ENCODE measurements at regions not wholly inside any gene's neighbourhood (a gene's known extent, or its start where the extent isn't known, plus 50 kb on each side); places are given as distances from the start of the nearest gene placed in this dataset.

DNA sequence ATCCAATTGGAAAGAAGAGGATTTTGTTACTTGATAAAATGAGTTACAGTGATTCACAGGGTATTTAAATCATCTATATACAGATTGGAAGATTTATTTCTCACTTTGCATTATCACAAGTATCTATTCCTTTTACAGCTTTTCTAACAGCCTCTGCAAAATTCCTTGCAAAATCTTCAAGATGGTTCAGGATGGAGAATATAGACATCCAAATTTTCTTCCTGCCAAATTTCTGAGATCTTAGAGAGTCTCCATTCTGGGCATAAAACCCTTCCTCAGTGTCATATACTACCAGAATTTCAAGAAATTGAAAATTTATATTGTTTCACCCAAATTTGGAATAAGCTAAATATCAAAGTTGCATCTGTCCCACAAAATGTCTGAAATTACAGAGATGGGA lies 259.1 kb upstream of the FAM174A start:
- Histone ChIP-seq H3K9ac (ENCODE audit: low read length) (no peak overlapping the region), H3K79me2 (ENCODE audit: insufficient read depth, low read length) (no peaks in the 10 kb centered on the region), H3K27ac (ENCODE audit: low read depth, low read length) (no peak overlapping the region), H3K4me2 (ENCODE audit: low read length) (no peak overlapping the region), H3K4me3 (replicated peaks in 1 of 2; ENCODE audit: low read depth in 1 of 2, low read length in 2 of 2) (no peak overlapping the region), H4K20me1 (ENCODE audit: insufficient read depth) (no peaks in the 10 kb centered on the region), H2AFZ (ENCODE audit: low read depth, low read length, poor library complexity, severe bottlenecking) (no peak overlapping the region), H3K9me3 (ENCODE audit: control insufficient read depth in 1 of 2, insufficient read depth in 1 of 2, low read depth in 1 of 2, low read length in 2 of 2) (no peaks in the 10 kb centered on the region), H3K9me2 (ENCODE audit: insufficient read depth) (no peaks in the 10 kb centered on the region), H3K27me3 (ENCODE audit: insufficient read depth, low read length) (0 out of 2 replicates have a peak, but pooled peaks cover 5% of the 10 kb centered on the region), H3K4me1 (ENCODE audit: control insufficient read depth in 1 of 2, insufficient read depth in 2 of 2, low read length in 2 of 2) (no peaks in the 10 kb centered on the region), H3K36me3 (ENCODE audit: control insufficient read depth in 1 of 2, insufficient read depth in 2 of 2, low read length in 2 of 2) (no peaks in the 10 kb centered on the region)
- no peak for DNase-seq (ENCODE audit: low read depth, low spot score)
- POLR2A ChIA-PET, result no interaction called here
- no peak for ATAC-seq
- no TSS peak for BruUV-seq (replicated peaks)
- CTCF ChIA-PET, result no interaction called here
- TF ChIP-seq SIN3A (IDR thresholded peaks at IDR 0.05; ENCODE audit: low read depth) (no peak), SP1 (IDR thresholded peaks at IDR 0.05; ENCODE audit: low read depth) (no peak), ZBTB33 (IDR thresholded peaks at IDR 0.05; ENCODE audit: extremely low read depth, insufficient replicate concordance, low read length) (no peak), YY1 (IDR thresholded peaks at IDR 0.05; ENCODE audit: extremely low read depth, insufficient replicate concordance, low read depth, low read length) (no peak), ZNF274 (IDR thresholded peaks at IDR 0.05; ENCODE audit: low read depth, low read length) (no peak), POLR2A (IDR thresholded peaks at IDR 0.05; ENCODE audit: borderline replicate concordance, extremely low read depth, insufficient read depth, insufficient read length) (no peak), ZFX (IDR thresholded peaks at IDR 0.05) (no peak), EZH2 (IDR thresholded peaks at IDR 0.05) (no peak), TCF7L2 (IDR thresholded peaks at IDR 0.05; ENCODE audit: borderline replicate concordance, extremely low read depth, insufficient read depth, insufficient read length) (no peak), FOSL1 (IDR thresholded peaks at IDR 0.05; ENCODE audit: low read depth) (no peak), JUND (IDR thresholded peaks at IDR 0.05) (no peak), CEBPB (IDR thresholded peaks at IDR 0.05; ENCODE audit: low read depth) (no peak), ELF1 (IDR thresholded peaks at IDR 0.05; ENCODE audit: borderline replicate concordance, low read depth) (no peak), EGR1 (IDR thresholded peaks at IDR 0.05; ENCODE audit: low read depth) (no peak), POLR2AphosphoS5 (IDR thresholded peaks at IDR 0.05; ENCODE audit: low read depth, low read length) (no peak), MAX (IDR thresholded peaks at IDR 0.05) (no peak), RAD21 (IDR thresholded peaks at IDR 0.05; ENCODE audit: low read depth) (no peak)
- TF ChIP-seq, protein P1, sequence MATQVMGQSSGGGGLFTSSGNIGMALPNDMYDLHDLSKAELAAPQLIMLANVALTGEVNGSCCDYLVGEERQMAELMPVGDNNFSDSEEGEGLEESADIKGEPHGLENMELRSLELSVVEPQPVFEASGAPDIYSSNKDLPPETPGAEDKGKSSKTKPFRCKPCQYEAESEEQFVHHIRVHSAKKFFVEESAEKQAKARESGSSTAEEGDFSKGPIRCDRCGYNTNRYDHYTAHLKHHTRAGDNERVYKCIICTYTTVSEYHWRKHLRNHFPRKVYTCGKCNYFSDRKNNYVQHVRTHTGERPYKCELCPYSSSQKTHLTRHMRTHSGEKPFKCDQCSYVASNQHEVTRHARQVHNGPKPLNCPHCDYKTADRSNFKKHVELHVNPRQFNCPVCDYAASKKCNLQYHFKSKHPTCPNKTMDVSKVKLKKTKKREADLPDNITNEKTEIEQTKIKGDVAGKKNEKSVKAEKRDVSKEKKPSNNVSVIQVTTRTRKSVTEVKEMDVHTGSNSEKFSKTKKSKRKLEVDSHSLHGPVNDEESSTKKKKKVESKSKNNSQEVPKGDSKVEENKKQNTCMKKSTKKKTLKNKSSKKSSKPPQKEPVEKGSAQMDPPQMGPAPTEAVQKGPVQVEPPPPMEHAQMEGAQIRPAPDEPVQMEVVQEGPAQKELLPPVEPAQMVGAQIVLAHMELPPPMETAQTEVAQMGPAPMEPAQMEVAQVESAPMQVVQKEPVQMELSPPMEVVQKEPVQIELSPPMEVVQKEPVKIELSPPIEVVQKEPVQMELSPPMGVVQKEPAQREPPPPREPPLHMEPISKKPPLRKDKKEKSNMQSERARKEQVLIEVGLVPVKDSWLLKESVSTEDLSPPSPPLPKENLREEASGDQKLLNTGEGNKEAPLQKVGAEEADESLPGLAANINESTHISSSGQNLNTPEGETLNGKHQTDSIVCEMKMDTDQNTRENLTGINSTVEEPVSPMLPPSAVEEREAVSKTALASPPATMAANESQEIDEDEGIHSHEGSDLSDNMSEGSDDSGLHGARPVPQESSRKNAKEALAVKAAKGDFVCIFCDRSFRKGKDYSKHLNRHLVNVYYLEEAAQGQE (IDR thresholded peaks at IDR 0.05; ENCODE audit: low read depth), result no peak
- TF ChIP-seq, protein P2, sequence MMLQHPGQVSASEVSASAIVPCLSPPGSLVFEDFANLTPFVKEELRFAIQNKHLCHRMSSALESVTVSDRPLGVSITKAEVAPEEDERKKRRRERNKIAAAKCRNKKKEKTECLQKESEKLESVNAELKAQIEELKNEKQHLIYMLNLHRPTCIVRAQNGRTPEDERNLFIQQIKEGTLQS (IDR thresholded peaks at IDR 0.05), result no peak
- TF ChIP-seq, protein P3, sequence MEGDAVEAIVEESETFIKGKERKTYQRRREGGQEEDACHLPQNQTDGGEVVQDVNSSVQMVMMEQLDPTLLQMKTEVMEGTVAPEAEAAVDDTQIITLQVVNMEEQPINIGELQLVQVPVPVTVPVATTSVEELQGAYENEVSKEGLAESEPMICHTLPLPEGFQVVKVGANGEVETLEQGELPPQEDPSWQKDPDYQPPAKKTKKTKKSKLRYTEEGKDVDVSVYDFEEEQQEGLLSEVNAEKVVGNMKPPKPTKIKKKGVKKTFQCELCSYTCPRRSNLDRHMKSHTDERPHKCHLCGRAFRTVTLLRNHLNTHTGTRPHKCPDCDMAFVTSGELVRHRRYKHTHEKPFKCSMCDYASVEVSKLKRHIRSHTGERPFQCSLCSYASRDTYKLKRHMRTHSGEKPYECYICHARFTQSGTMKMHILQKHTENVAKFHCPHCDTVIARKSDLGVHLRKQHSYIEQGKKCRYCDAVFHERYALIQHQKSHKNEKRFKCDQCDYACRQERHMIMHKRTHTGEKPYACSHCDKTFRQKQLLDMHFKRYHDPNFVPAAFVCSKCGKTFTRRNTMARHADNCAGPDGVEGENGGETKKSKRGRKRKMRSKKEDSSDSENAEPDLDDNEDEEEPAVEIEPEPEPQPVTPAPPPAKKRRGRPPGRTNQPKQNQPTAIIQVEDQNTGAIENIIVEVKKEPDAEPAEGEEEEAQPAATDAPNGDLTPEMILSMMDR (IDR thresholded peaks at IDR 0.05 in 2 of 3, conservative IDR thresholded peaks at IDR 0.05 in 1 of 3; ENCODE audit: borderline replicate concordance in 1 of 3, insufficient read depth in 1 of 3, low read depth in 2 of 3, low read length in 2 of 3), result no peak
- RAD21 ChIA-PET (ENCODE audit: low non-redundant PET in 1 of 2, low total read pairs in 2 of 2, uncharacterized antibody in 2 of 2, unreplicated experiment in 2 of 2), result no interaction called here
- intact Hi-C loops (cut with micrococcal nuclease), result no loop called here
